HepG2 (cell line): ENCODE measurements at regions not wholly inside any gene's neighbourhood (a gene's known extent, or its start where the extent isn't known, plus 50 kb on each side); places are given as distances from the start of the nearest gene placed in this dataset.

Experiments
- CHCHD3 ChIP-seq: sonication (generic); formaldehyde crosslinking; IDR thresholded peaks from 2 replicates; pipeline ENCODE4 v1.8.0; 2022; ENCODE audit warnings: mild to moderate bottlenecking, missing genetic modification reagents, moderate library complexity
- EEA1 ChIP-seq: sonication (generic); formaldehyde crosslinking; IDR thresholded peaks from 2 replicates; pipeline ENCODE4 v1.5.1; 2020; ENCODE audit warnings: mild to moderate bottlenecking, missing genetic modification reagents, borderline replicate concordance
- JUND ChIP-seq: sonication (generic); formaldehyde crosslinking; IDR thresholded peaks from 2 replicates; pipeline ENCODE4 v1.8.0; 2022; ENCODE audit warnings: mild to moderate bottlenecking, missing genetic modification reagents
- ZNF138 ChIP-seq: sonication (generic); formaldehyde crosslinking; IDR thresholded peaks from 2 replicates; pipeline ENCODE4 v1.5.0; 2020; ENCODE audit warnings: mild to moderate bottlenecking, low read depth, missing genetic modification reagents
- ZNF326 ChIP-seq: sonication (generic); formaldehyde crosslinking; IDR thresholded peaks from 2 replicates; pipeline ENCODE4 v1.4.0; 2020; ENCODE audit warnings: missing genetic modification reagents, borderline replicate concordance
- ZNF552 ChIP-seq: sonication (generic); formaldehyde crosslinking; IDR thresholded peaks from 2 replicates; pipeline ENCODE4 v1.9.0; 2022; ENCODE audit warnings: missing genetic modification reagents, mild to moderate bottlenecking, borderline replicate concordance
- ZNF781 ChIP-seq: sonication (generic); formaldehyde crosslinking; IDR thresholded peaks from 2 replicates; pipeline ENCODE4 v1.5.1; 2020; ENCODE audit warnings: borderline replicate concordance, mild to moderate bottlenecking, missing genetic modification reagents; ENCODE audit errors: not compliant biosample characterization
- TF ChIP-seq, protein P1 (sequence below): sonication (generic); formaldehyde crosslinking; IDR thresholded peaks from 2 replicates; pipeline ENCODE4 v1.5.0; 2020; ENCODE audit warnings: mild to moderate bottlenecking, missing genetic modification reagents, borderline replicate concordance
- TF ChIP-seq, protein P2 (sequence below): sonication (generic); formaldehyde crosslinking; IDR thresholded peaks from 2 replicates; pipeline ENCODE4 v1.9.0; 2021; ENCODE audit warnings: mild to moderate bottlenecking, missing genetic modification reagents
- TF ChIP-seq, protein P3 (sequence below): sonication (generic); formaldehyde crosslinking; IDR thresholded peaks from 2 replicates; pipeline ENCODE4 v1.4.0; 2020; ENCODE audit warnings: missing genetic modification reagents

DNA sequence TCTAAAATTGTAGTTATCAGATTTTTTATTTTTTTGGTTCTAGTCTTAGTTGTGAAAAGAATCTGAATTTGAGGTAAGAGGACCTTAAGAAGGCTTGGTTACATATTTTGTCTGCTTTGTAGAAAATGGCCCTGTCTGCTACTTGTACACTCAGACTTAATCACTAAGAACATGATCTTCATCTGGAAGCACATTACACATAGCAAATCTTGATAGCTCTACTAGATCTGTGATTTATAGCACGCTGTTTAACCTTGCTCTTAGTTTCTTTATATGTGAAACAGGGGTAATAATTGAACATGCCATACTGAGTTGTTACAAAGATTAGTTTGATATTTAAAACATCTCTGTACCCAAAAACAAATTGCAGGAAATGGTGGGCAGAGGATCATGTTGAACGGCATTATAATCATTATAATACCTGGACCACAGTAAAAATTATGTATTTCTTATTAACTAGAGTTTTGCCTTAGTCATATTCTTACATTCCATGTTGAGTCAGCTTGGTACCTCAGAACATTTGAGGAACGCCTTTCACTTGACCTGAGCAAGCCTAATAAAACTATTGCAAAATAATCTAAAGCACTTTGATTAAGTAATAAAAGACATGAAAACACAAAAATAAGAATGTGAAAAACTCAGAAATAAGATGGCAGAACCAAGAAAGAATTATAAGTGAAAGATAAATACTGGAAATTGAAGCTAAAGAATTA lies 738.0 kb upstream of the AADAT start (continued):
- TF ChIP-seq, protein P1, sequence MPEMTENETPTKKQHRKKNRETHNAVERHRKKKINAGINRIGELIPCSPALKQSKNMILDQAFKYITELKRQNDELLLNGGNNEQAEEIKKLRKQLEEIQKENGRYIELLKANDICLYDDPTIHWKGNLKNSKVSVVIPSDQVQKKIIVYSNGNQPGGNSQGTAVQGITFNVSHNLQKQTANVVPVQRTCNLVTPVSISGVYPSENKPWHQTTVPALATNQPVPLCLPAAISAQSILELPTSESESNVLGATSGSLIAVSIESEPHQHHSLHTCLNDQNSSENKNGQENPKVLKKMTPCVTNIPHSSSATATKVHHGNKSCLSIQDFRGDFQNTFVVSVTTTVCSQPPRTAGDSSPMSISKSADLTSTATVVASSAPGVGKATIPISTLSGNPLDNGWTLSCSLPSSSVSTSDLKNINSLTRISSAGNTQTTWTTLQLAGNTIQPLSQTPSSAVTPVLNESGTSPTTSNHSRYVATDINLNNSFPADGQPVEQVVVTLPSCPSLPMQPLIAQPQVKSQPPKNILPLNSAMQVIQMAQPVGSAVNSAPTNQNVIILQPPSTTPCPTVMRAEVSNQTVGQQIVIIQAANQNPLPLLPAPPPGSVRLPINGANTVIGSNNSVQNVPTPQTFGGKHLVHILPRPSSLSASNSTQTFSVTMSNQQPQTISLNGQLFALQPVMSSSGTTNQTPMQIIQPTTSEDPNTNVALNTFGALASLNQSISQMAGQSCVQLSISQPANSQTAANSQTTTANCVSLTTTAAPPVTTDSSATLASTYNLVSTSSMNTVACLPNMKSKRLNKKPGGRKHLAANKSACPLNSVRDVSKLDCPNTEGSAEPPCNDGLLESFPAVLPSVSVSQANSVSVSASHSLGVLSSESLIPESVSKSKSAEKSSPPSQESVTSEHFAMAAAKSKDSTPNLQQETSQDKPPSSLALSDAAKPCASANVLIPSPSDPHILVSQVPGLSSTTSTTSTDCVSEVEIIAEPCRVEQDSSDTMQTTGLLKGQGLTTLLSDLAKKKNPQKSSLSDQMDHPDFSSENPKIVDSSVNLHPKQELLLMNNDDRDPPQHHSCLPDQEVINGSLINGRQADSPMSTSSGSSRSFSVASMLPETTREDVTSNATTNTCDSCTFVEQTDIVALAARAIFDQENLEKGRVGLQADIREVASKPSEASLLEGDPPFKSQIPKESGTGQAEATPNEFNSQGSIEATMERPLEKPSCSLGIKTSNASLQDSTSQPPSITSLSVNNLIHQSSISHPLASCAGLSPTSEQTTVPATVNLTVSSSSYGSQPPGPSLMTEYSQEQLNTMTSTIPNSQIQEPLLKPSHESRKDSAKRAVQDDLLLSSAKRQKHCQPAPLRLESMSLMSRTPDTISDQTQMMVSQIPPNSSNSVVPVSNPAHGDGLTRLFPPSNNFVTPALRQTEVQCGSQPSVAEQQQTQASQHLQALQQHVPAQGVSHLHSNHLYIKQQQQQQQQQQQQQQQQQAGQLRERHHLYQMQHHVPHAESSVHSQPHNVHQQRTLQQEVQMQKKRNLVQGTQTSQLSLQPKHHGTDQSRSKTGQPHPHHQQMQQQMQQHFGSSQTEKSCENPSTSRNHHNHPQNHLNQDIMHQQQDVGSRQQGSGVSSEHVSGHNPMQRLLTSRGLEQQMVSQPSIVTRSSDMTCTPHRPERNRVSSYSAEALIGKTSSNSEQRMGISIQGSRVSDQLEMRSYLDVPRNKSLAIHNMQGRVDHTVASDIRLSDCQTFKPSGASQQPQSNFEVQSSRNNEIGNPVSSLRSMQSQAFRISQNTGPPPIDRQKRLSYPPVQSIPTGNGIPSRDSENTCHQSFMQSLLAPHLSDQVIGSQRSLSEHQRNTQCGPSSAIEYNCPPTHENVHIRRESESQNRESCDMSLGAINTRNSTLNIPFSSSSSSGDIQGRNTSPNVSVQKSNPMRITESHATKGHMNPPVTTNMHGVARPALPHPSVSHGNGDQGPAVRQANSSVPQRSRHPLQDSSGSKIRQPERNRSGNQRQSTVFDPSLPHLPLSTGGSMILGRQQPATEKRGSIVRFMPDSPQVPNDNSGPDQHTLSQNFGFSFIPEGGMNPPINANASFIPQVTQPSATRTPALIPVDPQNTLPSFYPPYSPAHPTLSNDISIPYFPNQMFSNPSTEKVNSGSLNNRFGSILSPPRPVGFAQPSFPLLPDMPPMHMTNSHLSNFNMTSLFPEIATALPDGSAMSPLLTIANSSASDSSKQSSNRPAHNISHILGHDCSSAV (CRISPR knock-in tag) = no peak
- TF ChIP-seq, protein P2, sequence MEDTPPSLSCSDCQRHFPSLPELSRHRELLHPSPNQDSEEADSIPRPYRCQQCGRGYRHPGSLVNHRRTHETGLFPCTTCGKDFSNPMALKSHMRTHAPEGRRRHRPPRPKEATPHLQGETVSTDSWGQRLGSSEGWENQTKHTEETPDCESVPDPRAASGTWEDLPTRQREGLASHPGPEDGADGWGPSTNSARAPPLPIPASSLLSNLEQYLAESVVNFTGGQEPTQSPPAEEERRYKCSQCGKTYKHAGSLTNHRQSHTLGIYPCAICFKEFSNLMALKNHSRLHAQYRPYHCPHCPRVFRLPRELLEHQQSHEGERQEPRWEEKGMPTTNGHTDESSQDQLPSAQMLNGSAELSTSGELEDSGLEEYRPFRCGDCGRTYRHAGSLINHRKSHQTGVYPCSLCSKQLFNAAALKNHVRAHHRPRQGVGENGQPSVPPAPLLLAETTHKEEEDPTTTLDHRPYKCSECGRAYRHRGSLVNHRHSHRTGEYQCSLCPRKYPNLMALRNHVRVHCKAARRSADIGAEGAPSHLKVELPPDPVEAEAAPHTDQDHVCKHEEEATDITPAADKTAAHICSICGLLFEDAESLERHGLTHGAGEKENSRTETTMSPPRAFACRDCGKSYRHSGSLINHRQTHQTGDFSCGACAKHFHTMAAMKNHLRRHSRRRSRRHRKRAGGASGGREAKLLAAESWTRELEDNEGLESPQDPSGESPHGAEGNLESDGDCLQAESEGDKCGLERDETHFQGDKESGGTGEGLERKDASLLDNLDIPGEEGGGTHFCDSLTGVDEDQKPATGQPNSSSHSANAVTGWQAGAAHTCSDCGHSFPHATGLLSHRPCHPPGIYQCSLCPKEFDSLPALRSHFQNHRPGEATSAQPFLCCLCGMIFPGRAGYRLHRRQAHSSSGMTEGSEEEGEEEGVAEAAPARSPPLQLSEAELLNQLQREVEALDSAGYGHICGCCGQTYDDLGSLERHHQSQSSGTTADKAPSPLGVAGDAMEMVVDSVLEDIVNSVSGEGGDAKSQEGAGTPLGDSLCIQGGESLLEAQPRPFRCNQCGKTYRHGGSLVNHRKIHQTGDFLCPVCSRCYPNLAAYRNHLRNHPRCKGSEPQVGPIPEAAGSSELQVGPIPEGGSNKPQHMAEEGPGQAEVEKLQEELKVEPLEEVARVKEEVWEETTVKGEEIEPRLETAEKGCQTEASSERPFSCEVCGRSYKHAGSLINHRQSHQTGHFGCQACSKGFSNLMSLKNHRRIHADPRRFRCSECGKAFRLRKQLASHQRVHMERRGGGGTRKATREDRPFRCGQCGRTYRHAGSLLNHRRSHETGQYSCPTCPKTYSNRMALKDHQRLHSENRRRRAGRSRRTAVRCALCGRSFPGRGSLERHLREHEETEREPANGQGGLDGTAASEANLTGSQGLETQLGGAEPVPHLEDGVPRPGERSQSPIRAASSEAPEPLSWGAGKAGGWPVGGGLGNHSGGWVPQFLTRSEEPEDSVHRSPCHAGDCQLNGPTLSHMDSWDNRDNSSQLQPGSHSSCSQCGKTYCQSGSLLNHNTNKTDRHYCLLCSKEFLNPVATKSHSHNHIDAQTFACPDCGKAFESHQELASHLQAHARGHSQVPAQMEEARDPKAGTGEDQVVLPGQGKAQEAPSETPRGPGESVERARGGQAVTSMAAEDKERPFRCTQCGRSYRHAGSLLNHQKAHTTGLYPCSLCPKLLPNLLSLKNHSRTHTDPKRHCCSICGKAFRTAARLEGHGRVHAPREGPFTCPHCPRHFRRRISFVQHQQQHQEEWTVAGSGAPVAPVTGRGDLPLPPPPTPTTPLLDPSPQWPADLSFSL = no peak
- TF ChIP-seq ZNF138 (CRISPR knock-in tag) = no peak
- no peak for TF ChIP-seq JUND (CRISPR knock-in tag)
- TF ChIP-seq, protein P3, sequence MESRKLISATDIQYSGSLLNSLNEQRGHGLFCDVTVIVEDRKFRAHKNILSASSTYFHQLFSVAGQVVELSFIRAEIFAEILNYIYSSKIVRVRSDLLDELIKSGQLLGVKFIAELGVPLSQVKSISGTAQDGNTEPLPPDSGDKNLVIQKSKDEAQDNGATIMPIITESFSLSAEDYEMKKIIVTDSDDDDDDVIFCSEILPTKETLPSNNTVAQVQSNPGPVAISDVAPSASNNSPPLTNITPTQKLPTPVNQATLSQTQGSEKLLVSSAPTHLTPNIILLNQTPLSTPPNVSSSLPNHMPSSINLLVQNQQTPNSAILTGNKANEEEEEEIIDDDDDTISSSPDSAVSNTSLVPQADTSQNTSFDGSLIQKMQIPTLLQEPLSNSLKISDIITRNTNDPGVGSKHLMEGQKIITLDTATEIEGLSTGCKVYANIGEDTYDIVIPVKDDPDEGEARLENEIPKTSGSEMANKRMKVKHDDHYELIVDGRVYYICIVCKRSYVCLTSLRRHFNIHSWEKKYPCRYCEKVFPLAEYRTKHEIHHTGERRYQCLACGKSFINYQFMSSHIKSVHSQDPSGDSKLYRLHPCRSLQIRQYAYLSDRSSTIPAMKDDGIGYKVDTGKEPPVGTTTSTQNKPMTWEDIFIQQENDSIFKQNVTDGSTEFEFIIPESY (CRISPR knock-in tag) = no peak
- TF ChIP-seq CHCHD3 = no peak
- TF ChIP-seq ZNF552 (CRISPR knock-in tag) = no peak
- no peak for TF ChIP-seq ZNF781 (CRISPR knock-in tag)
- no peak for TF ChIP-seq ZNF326 (CRISPR knock-in tag)
- no peak for TF ChIP-seq EEA1 (CRISPR knock-in tag)
